Endothelial cell (in vitro differentiated cells): ENCODE measurements at regions not wholly inside any gene's neighbourhood (a gene's known extent, or its start where the extent isn't known, plus 50 kb on each side); places are given as distances from the start of the nearest gene placed in this dataset.

ENCODE experiments used
- DNase-seq: peaks from one replicate; pipeline ENCODE4 v3.0.0; 2021; ENCODE audit warnings: low spot score
- H3K27ac Mint-ChIP-seq: one replicate; pipeline ENCODE4 v1.8.0; 2021; ENCODE audit warnings: mixed read lengths, inconsistent platforms; ENCODE audit not compliant: unreplicated experiment
- H3K27me3 Mint-ChIP-seq: one replicate; pipeline ENCODE4 v1.8.0; 2021; ENCODE audit warnings: mild to moderate bottlenecking, moderate library complexity, mixed read lengths, inconsistent platforms; ENCODE audit not compliant: unreplicated experiment
- H3K36me3 Mint-ChIP-seq: one replicate; pipeline ENCODE4 v1.8.0; 2021; ENCODE audit warnings: mild to moderate bottlenecking, low read depth, mixed read lengths, inconsistent platforms; ENCODE audit not compliant: unreplicated experiment
- H3K4me1 Mint-ChIP-seq: one replicate; pipeline ENCODE4 v1.8.0; 2021; ENCODE audit warnings: mild to moderate bottlenecking, mixed read lengths, inconsistent platforms; ENCODE audit not compliant: unreplicated experiment
- H3K4me3 Mint-ChIP-seq: one replicate; pipeline ENCODE4 v1.8.0; 2021; ENCODE audit warnings: mild to moderate bottlenecking, mixed read lengths, inconsistent platforms; ENCODE audit not compliant: unreplicated experiment
- H3K9me3 Mint-ChIP-seq: one replicate; pipeline ENCODE4 v1.8.0; 2021; ENCODE audit warnings: mixed read lengths, inconsistent platforms; ENCODE audit not compliant: unreplicated experiment
- CTCF ChIP-seq: fragments of 200-600 bp; sonication (generic); IDR thresholded peaks from one replicate; pipeline ENCODE4 v1.5.0; 2021; ENCODE audit warnings: antibody characterized with exemption; ENCODE audit not compliant: unreplicated experiment

GRCh38 chr3:23657647-23658046, 148.1 kb upstream of the UBE2E1 start:
- no peak for DNase-seq
- H3K27me3 Mint-ChIP-seq = no peaks in the 10 kb centered on the region
- no peaks in the 10 kb centered on the region for H3K36me3 Mint-ChIP-seq
- H3K9me3 Mint-ChIP-seq = no peaks in the 10 kb centered on the region
- TF ChIP-seq CTCF = no peak
- no peaks in the 10 kb centered on the region for H3K4me1 Mint-ChIP-seq
- H3K4me3 Mint-ChIP-seq = no peak overlapping the region
- no peak overlapping the region for H3K27ac Mint-ChIP-seq

- no peak overlapping the region for H3K4me3 Mint-ChIP-seq
These were observed 146.5 kb upstream of the UBE2E1 start for GRCh38 chr3:23659274-23659673.

GRCh38 chr3:23659840-23660430, 145.8 kb upstream of the UBE2E1 start:
- H3K27ac Mint-ChIP-seq = no peak overlapping the region
- no peak for DNase-seq
- H3K27me3 Mint-ChIP-seq = no peaks in the 10 kb centered on the region
- no peak overlapping the region for H3K4me3 Mint-ChIP-seq
- TF ChIP-seq CTCF = no peak
- no peaks in the 10 kb centered on the region for H3K4me1 Mint-ChIP-seq
- H3K9me3 Mint-ChIP-seq = no peaks in the 10 kb centered on the region
- H3K36me3 Mint-ChIP-seq = no peaks in the 10 kb centered on the region

More at GRCh38 chr3:23659274-23659673, 146.5 kb upstream of the UBE2E1 start:
- DNase-seq = no peak
- H3K27me3 Mint-ChIP-seq = no peaks in the 10 kb centered on the region
- no peaks in the 10 kb centered on the region for H3K9me3 Mint-ChIP-seq
- H3K4me1 Mint-ChIP-seq = no peaks in the 10 kb centered on the region
- no peak for TF ChIP-seq CTCF
- no peaks in the 10 kb centered on the region for H3K36me3 Mint-ChIP-seq
- no peak overlapping the region for H3K27ac Mint-ChIP-seq

- Mint-ChIP-seq H3K36me3 (no peaks in the 10 kb centered on the region), H3K27ac (no peak overlapping the region), H3K4me1 (no peaks in the 10 kb centered on the region), H3K9me3 (no peaks in the 10 kb centered on the region), H3K4me3 (no peak overlapping the region), H3K27me3 (no peaks in the 10 kb centered on the region)
- no peak for TF ChIP-seq CTCF
- no peak for DNase-seq
These were observed 143.6 kb upstream of the UBE2E1 start for GRCh38 chr3:23662079-23662617.

- no peak for DNase-seq
- H3K27me3 Mint-ChIP-seq = no peaks in the 10 kb centered on the region
- no peak overlapping the region for H3K27ac Mint-ChIP-seq
- no peaks in the 10 kb centered on the region for H3K9me3 Mint-ChIP-seq
- no peaks in the 10 kb centered on the region for H3K4me1 Mint-ChIP-seq
- no peaks in the 10 kb centered on the region for H3K36me3 Mint-ChIP-seq
- no peak for TF ChIP-seq CTCF
- no peak overlapping the region for H3K4me3 Mint-ChIP-seq
These were observed 142.5 kb upstream of the UBE2E1 start for GRCh38 chr3:23663246-23663645.
